Neural cell (in vitro differentiated cells): ENCODE measurements at regions not wholly inside any gene's neighbourhood (a gene's known extent, or its start where the extent isn't known, plus 50 kb on each side); places are given as distances from the start of the nearest gene placed in this dataset.

ENCODE experiments used
- CTCF ChIP-seq: fragments of 450-650 bp; IDR thresholded peaks from 2 replicates; pipeline ENCODE4 v1.5.1; 2014; ENCODE audit warnings: antibody characterized with exemption, mild to moderate bottlenecking, moderate library complexity; ENCODE audit not compliant: poor library complexity, severe bottlenecking
- RAD21 ChIP-seq: fragments of 450-650 bp; conservative IDR thresholded peaks from 2 replicates; pipeline ENCODE4 v1.6.1; 2014; ENCODE audit warnings: antibody characterized with exemption, mild to moderate bottlenecking, moderate library complexity
- REST ChIP-seq: IDR thresholded peaks from 2 replicates; pipeline ENCODE4 v1.6.1; 2012; ENCODE audit warnings: borderline replicate concordance

DNA sequence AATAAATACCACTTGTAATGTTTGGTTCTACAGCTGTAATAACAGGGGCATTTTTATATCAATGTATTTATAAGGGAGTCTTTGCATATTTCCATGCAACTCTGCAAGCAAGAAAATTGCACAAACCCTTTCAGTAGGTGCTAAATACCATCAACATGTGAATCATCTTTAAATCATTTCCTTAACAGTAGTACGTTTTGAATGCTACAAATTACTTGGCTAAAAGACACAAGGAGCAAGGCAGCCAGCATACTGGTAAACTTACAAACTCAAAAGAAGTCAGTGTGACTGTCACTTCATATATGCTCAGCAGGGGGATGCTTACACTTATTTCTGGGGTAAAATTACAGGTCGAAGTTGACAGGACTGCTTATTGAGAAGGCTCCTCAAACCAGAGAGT, 402.4 kb downstream of the EFNB2 start:
- TF ChIP-seq CTCF (no peak), REST (no peak), RAD21 (no peak)
